SK-N-MC (cell line): ENCODE measurements at regions not wholly inside any gene's neighbourhood (a gene's known extent, or its start where the extent isn't known, plus 50 kb on each side); places are given as distances from the start of the nearest gene placed in this dataset.

ENCODE experiments used
- DNase-seq: peaks from one replicate; pipeline ENCODE4 v3.0.0-alpha.2; 2011; ENCODE audit warnings: low read depth, low spot score
- H3K27ac ChIP-seq: fragments of 200-600 bp; sonication (generic); 2 replicates; pipeline ENCODE4 v1.5.1; 2016; ENCODE audit warnings: mixed run types
- H3K36me3 ChIP-seq: fragments of 200-600 bp; sonication (generic); 2 replicates; pipeline ENCODE4 v1.6.1; 2017; ENCODE audit warnings: antibody characterized with exemption, low read length, mixed read lengths; ENCODE audit not compliant: insufficient read depth
- H3K4me3 ChIP-seq: fragments of 200-600 bp; sonication (generic); 2 replicates; pipeline ENCODE4 v1.5.1; 2016
- H3K9ac ChIP-seq: fragments of 200-600 bp; sonication (generic); 2 replicates; pipeline ENCODE4 v1.8.0; 2017; ENCODE audit warnings: mixed run types, mixed read lengths; ENCODE audit not compliant: insufficient read length
- H3K9me3 ChIP-seq: fragments of 200-600 bp; sonication (generic); 2 replicates; pipeline ENCODE4 v1.6.1; 2017; ENCODE audit warnings: low read depth, mild to moderate bottlenecking, antibody characterized with exemption, low read length, moderate library complexity, mixed read lengths
- EZH2 ChIP-seq: fragments of 200-600 bp; sonication (generic); IDR thresholded peaks from one replicate; pipeline ENCODE4 v1.6.1; 2017; ENCODE audit warnings: antibody characterized with exemption
- FOXP2 ChIP-seq: optimal IDR thresholded peaks from 2 replicates; pipeline ENCODE3; 2011; ENCODE audit warnings: mild to moderate bottlenecking, moderate library complexity; ENCODE audit not compliant: insufficient read depth; ENCODE audit errors: extremely low read length, control extremely low read depth
- POLR2AphosphoS5 ChIP-seq: IDR thresholded peaks from 2 replicates; pipeline ENCODE4 v1.6.1; 2012; ENCODE audit warnings: mild to moderate bottlenecking, low read depth, low read length, borderline replicate concordance

DNA sequence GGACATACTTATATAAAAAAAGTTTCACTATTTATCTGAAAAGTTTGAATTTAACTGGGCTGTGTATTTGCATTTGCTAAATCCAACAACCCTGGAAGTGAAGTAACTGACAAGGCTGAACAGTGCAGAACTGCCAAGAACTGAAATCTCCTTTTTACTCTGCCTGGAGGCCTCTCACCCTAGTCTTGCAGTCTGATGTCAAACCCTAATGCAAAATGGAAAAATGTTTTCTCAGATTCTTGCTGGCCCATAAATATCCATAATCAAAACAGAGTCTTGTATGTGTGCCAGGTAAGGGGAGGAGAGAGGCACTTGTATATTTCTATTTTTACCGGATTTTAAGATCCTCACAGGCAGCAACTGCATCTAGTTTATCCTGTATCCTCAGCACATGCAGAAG lies 432.7 kb upstream of the KLF4 start:
- Histone ChIP-seq H3K4me3 (no peak overlapping the region), H3K9me3 (no peaks in the 10 kb centered on the region), H3K9ac (no peak overlapping the region), H3K27ac (no peak overlapping the region), H3K36me3 (no peaks in the 10 kb centered on the region)
- DNase-seq, result no peak
- TF ChIP-seq EZH2 (no peak), POLR2AphosphoS5 (no peak), FOXP2 (no peak)

DNA sequence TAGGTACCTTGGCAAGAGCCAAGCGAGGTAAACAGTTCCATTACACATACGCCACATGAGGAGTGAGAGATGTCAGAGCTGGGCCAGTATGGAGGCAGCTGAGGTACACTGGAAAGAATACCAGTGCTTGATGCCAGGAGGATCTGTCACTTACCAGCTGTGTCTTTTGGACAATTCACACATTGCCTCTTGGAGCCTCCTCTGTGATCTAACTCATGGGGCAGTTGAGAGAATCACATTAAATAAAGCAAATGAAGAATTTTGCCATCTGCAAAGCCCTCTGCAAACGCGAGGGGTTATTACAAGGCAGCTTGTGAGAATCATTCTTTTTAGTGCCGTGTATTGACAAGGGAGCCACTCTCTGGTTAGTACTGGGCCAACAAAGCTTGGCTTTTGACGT lies 429.7 kb upstream of the KLF4 start:
- H3K9me3 ChIP-seq, result no peaks in the 10 kb centered on the region
- H3K4me3 ChIP-seq, result no peak overlapping the region
- no peak for DNase-seq
- no peak overlapping the region for H3K9ac ChIP-seq
- H3K36me3 ChIP-seq, result no peaks in the 10 kb centered on the region
- TF ChIP-seq EZH2 (no peak), POLR2AphosphoS5 (no peak), FOXP2 (no peak)
- no peak overlapping the region for H3K27ac ChIP-seq

DNA sequence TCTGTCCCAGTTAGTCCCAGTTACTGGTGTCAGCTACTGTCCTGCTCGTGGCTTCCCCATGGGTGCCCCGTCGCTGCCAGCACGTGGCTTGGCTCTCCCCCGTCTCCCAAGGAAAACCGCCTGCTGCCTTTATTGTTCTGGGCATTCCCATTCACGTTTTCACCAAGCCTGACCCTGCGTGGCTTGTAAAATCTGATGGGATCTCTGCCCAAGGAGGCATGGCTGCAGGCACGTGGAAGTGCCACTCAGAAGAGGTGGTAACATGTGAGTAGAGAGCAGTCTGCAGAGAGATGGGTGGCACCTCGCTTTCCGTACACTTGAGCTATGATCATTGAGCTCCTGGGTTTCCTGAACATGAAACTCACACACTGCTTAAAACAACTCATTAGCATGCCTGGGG lies 429.2 kb upstream of the KLF4 start:
- Histone ChIP-seq H3K36me3 (no peaks in the 10 kb centered on the region), H3K9me3 (no peaks in the 10 kb centered on the region), H3K9ac (no peak overlapping the region), H3K4me3 (no peak overlapping the region), H3K27ac (no peak overlapping the region)
- no peak for DNase-seq
- TF ChIP-seq POLR2AphosphoS5 (no peak), FOXP2 (no peak), EZH2 (no peak)

DNA sequence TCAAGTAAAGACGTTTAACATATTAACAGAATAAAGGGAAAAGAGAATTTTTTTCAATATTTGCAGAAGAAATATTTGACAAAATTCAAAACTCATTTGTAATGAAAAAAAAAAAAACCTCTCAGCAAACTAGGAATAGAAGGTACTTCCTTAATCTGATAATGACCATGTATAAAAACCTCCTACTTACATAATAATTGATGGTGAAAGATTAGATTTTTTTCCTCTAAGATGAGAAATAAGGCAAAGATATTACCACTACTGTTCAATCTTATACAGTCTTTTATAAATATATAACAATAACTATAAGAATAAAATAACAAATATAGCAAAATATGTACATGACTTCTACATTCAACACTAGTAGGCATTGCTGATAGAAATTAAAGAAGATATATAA lies 424.6 kb upstream of the KLF4 start:
- no peak overlapping the region for H3K27ac ChIP-seq
- no peaks in the 10 kb centered on the region for H3K36me3 ChIP-seq
- H3K9ac ChIP-seq, result no peak overlapping the region
- DNase-seq, result no peak
- TF ChIP-seq EZH2 (no peak), POLR2AphosphoS5 (no peak), FOXP2 (no peak)
- H3K9me3 ChIP-seq, result no peaks in the 10 kb centered on the region
- no peak overlapping the region for H3K4me3 ChIP-seq

DNA sequence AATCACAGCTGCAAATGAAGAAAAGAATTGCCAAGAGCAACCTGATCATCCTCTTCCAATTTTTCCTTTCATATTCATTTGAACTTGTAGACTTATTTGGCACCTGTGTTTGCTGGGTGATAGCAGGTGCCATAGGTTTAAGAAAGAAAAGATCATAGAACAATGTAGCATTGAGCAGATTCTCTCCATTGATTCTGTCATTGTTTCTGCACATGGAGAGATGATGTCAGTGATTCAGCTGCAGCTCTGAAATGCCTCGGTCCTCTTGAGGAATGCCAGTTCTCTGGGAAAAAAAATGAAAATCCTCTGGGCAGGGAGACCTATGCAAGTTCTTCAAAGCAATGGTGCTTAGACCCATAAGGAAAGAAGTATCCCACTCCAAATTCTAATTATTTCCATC lies 418.1 kb upstream of the KLF4 start:
- no peaks in the 10 kb centered on the region for H3K9me3 ChIP-seq
- no peak overlapping the region for H3K9ac ChIP-seq
- DNase-seq, result no peak
- H3K27ac ChIP-seq, result no peak overlapping the region
- TF ChIP-seq POLR2AphosphoS5 (no peak), FOXP2 (no peak), EZH2 (no peak)
- no peaks in the 10 kb centered on the region for H3K36me3 ChIP-seq
- H3K4me3 ChIP-seq, result no peak overlapping the region

DNA sequence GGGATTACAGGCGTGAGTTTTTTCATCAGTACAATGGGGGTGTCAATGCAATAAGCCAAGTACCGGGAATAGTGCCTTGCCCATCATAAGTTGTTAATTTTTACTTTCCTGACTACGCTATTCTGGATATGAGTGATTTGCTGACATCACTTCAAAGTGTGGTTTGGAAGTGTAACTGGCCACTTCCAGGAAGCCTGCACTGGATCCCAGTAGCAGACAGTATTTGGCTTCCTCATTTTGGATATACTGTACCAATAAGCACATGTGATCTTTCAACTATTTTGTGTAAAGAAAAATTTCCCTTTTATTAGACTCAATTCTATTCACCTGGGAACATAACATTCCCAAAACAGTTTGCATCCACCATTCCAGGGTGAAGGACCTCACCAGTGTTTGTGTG lies 417.7 kb upstream of the KLF4 start:
- DNase-seq, result no peak
- TF ChIP-seq FOXP2 (no peak), EZH2 (no peak)
- no peak overlapping the region for H3K27ac ChIP-seq
- H3K9me3 ChIP-seq, result no peaks in the 10 kb centered on the region
- no peak overlapping the region for H3K4me3 ChIP-seq
- H3K36me3 ChIP-seq, result no peaks in the 10 kb centered on the region
- no peak overlapping the region for H3K9ac ChIP-seq

DNA sequence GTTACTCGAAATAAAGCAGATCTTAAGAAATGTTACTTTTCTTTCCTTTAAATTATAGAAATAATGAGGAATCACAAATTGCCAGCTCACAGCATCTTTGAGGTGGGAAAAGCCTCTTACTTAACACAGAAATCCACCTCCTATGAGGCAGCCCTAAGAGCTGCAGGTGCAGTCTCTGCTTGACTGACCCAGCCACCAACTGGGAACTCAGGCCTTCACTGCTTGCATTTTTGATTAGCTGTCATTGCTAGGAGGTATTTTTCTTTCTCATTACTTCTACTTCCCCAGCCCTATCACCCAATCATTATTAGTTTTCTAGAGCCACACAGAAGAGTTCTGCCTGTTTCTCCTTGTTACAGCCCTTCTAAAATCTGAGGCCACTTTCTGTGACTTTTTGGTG lies 416.5 kb upstream of the KLF4 start:
- no peak for TF ChIP-seq POLR2AphosphoS5
- TF ChIP-seq EZH2, result no peak
- no peak for TF ChIP-seq FOXP2
- H3K9ac ChIP-seq, result no peak overlapping the region
- no peak overlapping the region for H3K27ac ChIP-seq
- no peak for DNase-seq
- H3K9me3 ChIP-seq, result no peaks in the 10 kb centered on the region
- H3K4me3 ChIP-seq, result no peak overlapping the region
- H3K36me3 ChIP-seq, result no peaks in the 10 kb centered on the region

DNA sequence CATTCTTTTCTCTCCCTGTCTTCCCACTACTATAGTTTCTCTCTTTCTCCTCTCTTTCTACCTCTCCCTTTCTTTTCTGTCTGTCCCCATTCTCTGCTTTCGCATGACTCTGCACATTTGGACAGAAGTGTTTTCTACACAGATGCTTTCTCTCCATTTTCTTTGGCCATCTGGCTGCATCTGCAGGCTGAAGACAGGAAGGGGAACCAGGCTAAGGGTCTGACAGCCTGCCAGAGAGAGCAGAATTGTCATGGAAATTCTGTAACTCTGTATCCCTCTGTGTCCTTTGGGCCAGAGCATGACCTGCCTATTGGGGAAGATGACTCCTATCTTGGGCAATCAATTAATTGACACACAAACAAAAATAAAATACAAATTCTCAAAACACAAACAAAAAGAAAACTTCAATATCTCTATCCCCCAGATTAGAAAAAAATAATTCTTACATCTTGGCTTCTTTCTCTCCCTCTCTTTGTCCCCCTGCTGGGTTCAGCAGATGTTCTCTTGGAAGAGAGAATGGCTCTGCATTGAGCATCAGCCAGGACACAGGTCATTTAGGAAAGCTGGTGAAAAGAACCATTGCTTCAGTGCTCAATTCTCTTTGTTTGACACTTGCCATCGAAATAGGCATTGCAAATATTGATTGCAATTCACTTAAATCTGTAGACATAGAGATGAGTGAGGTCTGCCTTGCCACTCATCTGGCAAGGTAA lies 415.9 kb upstream of the KLF4 start:
- DNase-seq, result no peak

DNA sequence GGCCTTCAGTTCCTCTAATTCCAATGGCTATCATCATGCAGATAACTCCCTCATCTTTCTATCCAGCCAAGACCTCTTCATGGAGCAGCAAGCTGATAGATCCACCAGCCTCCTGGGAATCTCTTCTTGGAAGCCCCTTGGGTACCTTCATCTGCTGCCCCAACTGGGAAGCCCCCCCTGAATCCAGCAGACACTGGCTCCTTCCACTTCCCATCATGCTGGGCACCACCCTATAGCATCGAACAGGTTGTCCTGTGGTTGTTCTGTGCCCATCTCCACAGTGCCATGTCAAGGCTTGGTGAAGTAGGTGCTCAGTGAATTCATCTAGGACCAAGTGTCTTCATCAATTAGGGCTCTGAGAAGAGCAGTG lies 410.4 kb upstream of the KLF4 start:
- TF ChIP-seq EZH2, result no peak
- TF ChIP-seq POLR2AphosphoS5, result no peak
- no peak for TF ChIP-seq FOXP2
- no peaks in the 10 kb centered on the region for H3K36me3 ChIP-seq
- H3K4me3 ChIP-seq, result no peak overlapping the region
- no peaks in the 10 kb centered on the region for H3K9me3 ChIP-seq
- H3K9ac ChIP-seq, result no peak overlapping the region
- no peak overlapping the region for H3K27ac ChIP-seq
- no peak for DNase-seq

More for the DNA sequence above, 415.9 kb upstream of the KLF4 start:
- Histone ChIP-seq H3K36me3 (no peaks in the 10 kb centered on the region), H3K27ac (no peak overlapping the region), H3K4me3 (no peak overlapping the region), H3K9me3 (no peaks in the 10 kb centered on the region), H3K9ac (no peak overlapping the region)
- no peak for TF ChIP-seq EZH2
- no peak for TF ChIP-seq POLR2AphosphoS5
- TF ChIP-seq FOXP2, result no peak
